ENCODE measurements at regions not wholly inside any gene's neighbourhood (a gene's known extent, or its start where the extent isn't known, plus 50 kb on each side); places are given as distances from the start of the nearest gene placed in this dataset.

DNA sequence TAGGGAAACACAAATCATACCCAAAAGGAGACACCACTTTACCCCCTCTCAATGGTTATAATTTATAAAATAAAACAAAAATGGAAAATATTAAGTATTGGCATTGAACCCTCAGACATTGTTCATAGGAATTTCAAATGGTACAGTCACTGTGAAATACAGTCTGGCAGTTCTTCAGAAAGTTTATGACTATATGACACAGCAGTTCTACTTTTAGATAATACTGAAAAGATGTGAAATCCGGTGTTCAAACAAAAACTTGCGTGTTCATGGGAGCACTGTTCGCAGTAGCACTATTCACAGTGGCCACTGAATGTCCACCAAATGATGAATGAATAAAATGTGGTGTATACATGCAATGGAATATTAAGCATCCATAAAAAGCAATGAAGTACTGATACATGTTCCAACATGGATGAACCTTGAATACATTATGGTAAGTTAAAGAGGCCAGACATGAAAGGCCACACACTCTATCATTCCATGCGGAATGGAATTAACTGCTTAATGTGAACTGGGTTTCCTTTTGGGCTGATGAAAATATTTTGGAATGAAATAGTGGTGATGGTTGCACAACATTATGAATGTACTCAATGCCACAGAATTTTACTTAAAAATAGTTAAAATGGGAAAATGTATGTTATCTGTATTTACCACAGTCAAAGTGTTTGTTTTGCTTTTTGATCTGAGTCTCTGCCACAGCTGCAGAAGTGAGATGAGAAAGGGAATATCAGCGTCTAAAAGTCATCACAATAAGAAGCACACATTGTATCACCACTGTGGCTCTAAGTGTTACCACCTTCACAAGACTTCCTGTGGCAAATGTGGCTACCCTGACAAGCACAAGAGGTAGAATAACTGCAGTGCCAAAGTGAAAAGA, 864.6 kb downstream of the SUCLG1 start:
- Histone ChIP-seq H3K27ac (no peak overlapping the region), H3K27me3 (no peaks in the 10 kb centered on the region), H3K4me3 (no peak overlapping the region), H3K79me2 (no peaks in the 10 kb centered on the region), H3K9me2 (replicated peaks; ENCODE audit: insufficient read depth) (no peaks in the 10 kb centered on the region), H3K4me2 (no peak overlapping the region), H3K36me3 (replicated peaks; ENCODE audit: insufficient read depth, low read depth) (no peaks in the 10 kb centered on the region), H4K20me1 (ENCODE audit: insufficient read depth, poor library complexity, severe bottlenecking) (no peaks in the 10 kb centered on the region), H3K9me3 (ENCODE audit: low read depth) (no peaks in the 10 kb centered on the region), H2AFZ (no peak overlapping the region), H3K4me1 (ENCODE audit: insufficient read depth) (peaks cover 7% of the 10 kb centered on the region)
- no peak for DNase-seq (ENCODE audit: low spot score)
- WGBS (ENCODE audit: low lambda C conversion rate, missing lambda C conversion rate), result 82% methylated on average over 5 of the region's 5 CpGs
- TF ChIP-seq EZH2 (IDR thresholded peaks at IDR 0.05; ENCODE audit: borderline replicate concordance), result no peak
- TF ChIP-seq, protein P1, sequence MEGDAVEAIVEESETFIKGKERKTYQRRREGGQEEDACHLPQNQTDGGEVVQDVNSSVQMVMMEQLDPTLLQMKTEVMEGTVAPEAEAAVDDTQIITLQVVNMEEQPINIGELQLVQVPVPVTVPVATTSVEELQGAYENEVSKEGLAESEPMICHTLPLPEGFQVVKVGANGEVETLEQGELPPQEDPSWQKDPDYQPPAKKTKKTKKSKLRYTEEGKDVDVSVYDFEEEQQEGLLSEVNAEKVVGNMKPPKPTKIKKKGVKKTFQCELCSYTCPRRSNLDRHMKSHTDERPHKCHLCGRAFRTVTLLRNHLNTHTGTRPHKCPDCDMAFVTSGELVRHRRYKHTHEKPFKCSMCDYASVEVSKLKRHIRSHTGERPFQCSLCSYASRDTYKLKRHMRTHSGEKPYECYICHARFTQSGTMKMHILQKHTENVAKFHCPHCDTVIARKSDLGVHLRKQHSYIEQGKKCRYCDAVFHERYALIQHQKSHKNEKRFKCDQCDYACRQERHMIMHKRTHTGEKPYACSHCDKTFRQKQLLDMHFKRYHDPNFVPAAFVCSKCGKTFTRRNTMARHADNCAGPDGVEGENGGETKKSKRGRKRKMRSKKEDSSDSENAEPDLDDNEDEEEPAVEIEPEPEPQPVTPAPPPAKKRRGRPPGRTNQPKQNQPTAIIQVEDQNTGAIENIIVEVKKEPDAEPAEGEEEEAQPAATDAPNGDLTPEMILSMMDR (IDR thresholded peaks at IDR 0.05; ENCODE audit: poor library complexity), result no peak
- no peak for TF ChIP-seq EZH2phosphoT487 (IDR thresholded peaks at IDR 0.05; ENCODE audit: low read depth, severe bottlenecking, unreplicated experiment)

DNA sequence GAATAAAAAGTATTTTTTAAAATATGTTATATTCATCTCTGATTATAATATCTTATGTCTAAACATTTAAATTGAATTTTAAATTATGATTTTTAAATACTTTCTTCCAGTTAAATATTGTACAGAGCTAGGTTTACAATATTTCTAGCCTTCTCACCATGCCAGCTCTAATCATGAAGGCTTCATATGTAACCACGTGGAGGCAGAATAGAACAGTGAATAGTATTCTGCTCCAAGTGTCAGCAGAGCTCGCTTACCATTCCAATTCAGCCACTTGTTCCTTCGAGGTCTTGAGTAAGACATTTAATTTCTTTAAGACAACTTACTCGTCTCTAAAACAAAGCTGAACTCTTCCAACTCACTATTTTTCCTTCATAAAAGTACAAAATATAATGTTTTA, 871.8 kb downstream of the SUCLG1 start:
- Histone ChIP-seq H3K79me2 (no peaks in the 10 kb centered on the region), H2AFZ (no peak overlapping the region), H3K4me2 (no peak overlapping the region), H3K9me2 (replicated peaks; ENCODE audit: insufficient read depth) (no peaks in the 10 kb centered on the region), H3K36me3 (replicated peaks; ENCODE audit: insufficient read depth, low read depth) (no peaks in the 10 kb centered on the region), H3K27me3 (no peaks in the 10 kb centered on the region), H3K4me3 (no peak overlapping the region), H3K27ac (no peak overlapping the region), H4K20me1 (ENCODE audit: insufficient read depth, poor library complexity, severe bottlenecking) (no peaks in the 10 kb centered on the region), H3K4me1 (ENCODE audit: insufficient read depth) (no peaks in the 10 kb centered on the region), H3K9me3 (ENCODE audit: low read depth) (no peaks in the 10 kb centered on the region)
- 88% methylated on average over 4 of the region's 4 CpGs for WGBS (ENCODE audit: low lambda C conversion rate, missing lambda C conversion rate)
- no peak for TF ChIP-seq EZH2phosphoT487 (IDR thresholded peaks at IDR 0.05; ENCODE audit: low read depth, severe bottlenecking, unreplicated experiment)
- TF ChIP-seq, protein P1 (IDR thresholded peaks at IDR 0.05; ENCODE audit: poor library complexity), result no peak
- no peak for TF ChIP-seq EZH2 (IDR thresholded peaks at IDR 0.05; ENCODE audit: borderline replicate concordance)
- no peak for DNase-seq (ENCODE audit: low spot score)

DNA sequence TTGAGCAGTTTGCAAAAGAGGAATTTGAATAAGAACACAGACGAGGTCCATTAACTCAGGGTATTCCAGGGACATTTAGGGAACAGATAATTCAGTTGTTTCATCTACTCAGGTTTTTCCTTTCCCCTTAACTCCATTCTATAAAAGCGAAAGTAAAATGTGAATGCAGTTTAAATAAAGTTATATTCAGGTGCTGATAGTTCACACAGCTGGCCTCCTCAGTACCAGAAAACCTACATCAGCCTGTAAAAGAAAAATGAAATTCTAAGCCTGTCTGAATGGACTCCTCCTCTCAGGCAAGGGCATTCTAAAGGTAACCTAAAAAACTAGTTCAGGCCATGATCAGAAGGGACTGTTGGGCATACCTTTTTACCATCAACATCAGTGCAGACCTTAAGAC, 873.8 kb downstream of the SUCLG1 start:
- H3K4me3 ChIP-seq, result no peak overlapping the region
- H3K27me3 ChIP-seq, result no peaks in the 10 kb centered on the region
- no peaks in the 10 kb centered on the region for H3K36me3 ChIP-seq (replicated peaks; ENCODE audit: insufficient read depth, low read depth)
- H3K4me2 ChIP-seq, result peak overlapping the region; percentile 34
- no peaks in the 10 kb centered on the region for H4K20me1 ChIP-seq (ENCODE audit: insufficient read depth, poor library complexity, severe bottlenecking)
- TF ChIP-seq, protein P1 (IDR thresholded peaks at IDR 0.05; ENCODE audit: poor library complexity), result no peak
- no peak for TF ChIP-seq EZH2phosphoT487 (IDR thresholded peaks at IDR 0.05; ENCODE audit: low read depth, severe bottlenecking, unreplicated experiment)
- TF ChIP-seq EZH2 (IDR thresholded peaks at IDR 0.05; ENCODE audit: borderline replicate concordance), result no peak
- no peaks in the 10 kb centered on the region for H3K4me1 ChIP-seq (ENCODE audit: insufficient read depth)
- peak overlapping the region; percentile 8 for H2AFZ ChIP-seq
- no peak for DNase-seq (ENCODE audit: low spot score)
- H3K9me2 ChIP-seq (replicated peaks; ENCODE audit: insufficient read depth), result no peaks in the 10 kb centered on the region
- no peaks in the 10 kb centered on the region for H3K9me3 ChIP-seq (ENCODE audit: low read depth)
- H3K27ac ChIP-seq, result no peak overlapping the region
- 88% methylated on average over 2 of the region's 2 CpGs for whole genome bisulfite sequencing (ENCODE audit: low lambda C conversion rate, missing lambda C conversion rate)
- no peaks in the 10 kb centered on the region for H3K79me2 ChIP-seq
